Neutrophil (primary cell): ENCODE measurements at regions not wholly inside any gene's neighbourhood (a gene's known extent, or its start where the extent isn't known, plus 50 kb on each side); places are given as distances from the start of the nearest gene placed in this dataset.

Source experiments
- H3K27ac ChIP-seq: fragments of 200-600 bp; sonication (generic); 2 replicates; pipeline ENCODE4 v1.5.1; 2016; ENCODE audit warnings: mild to moderate bottlenecking, moderate library complexity
- H3K27me3 ChIP-seq: fragments of 200-600 bp; sonication (generic); 2 replicates; pipeline ENCODE4 v1.6.0; 2016; ENCODE audit warnings: mild to moderate bottlenecking
- H3K36me3 ChIP-seq: fragments of 200-600 bp; sonication (generic); 2 replicates; pipeline ENCODE4 v1.5.1; 2017
- H3K4me1 ChIP-seq, 2 experiments: fragments of 200-600 bp in 1 of 2; sonication (generic) in 1 of 2; 1 replicate in 1 of 2; 2 replicates in 1 of 2; pipeline versions ENCODE4 v1.5.1 to v1.6.1; 2013 to 2016; ENCODE audit warnings: low read depth in 1 of 2, low read length in 1 of 2, mild to moderate bottlenecking in 1 of 2, moderate library complexity in 1 of 2; ENCODE audit not compliant: control insufficient read depth in 1 of 2, insufficient read depth in 1 of 2
- H3K4me3 ChIP-seq, 2 experiments: fragments of 200-600 bp in 1 of 2; sonication (generic) in 1 of 2; 1 replicate in 1 of 2; 2 replicates in 1 of 2; pipeline ENCODE4 v1.5.1; 2013 to 2016; ENCODE audit warnings: low read depth in 1 of 2, low read length in 1 of 2, mild to moderate bottlenecking in 1 of 2, moderate library complexity in 1 of 2
- H3K9me3 ChIP-seq: fragments of 200-600 bp; sonication (generic); 2 replicates; pipeline ENCODE4 v1.5.1; 2016
- CTCF ChIP-seq: fragments of 200-600 bp; sonication (generic); IDR thresholded peaks from 2 replicates; pipeline ENCODE4 v1.5.1; 2016; ENCODE audit warnings: antibody characterized with exemption

GRCh38 chr7:68205826-68206225 is 1209.2 kb downstream of the TYW1 start:
- Histone ChIP-seq H3K27ac (no peak overlapping the region), H3K27me3 (no peaks in the 10 kb centered on the region), H3K4me3 (no peak overlapping the region), H3K9me3 (no peaks in the 10 kb centered on the region), H3K36me3 (no peaks in the 10 kb centered on the region), H3K4me1 (no peaks in the 10 kb centered on the region)
- TF ChIP-seq CTCF = no peak

- TF ChIP-seq CTCF = no peak
- Histone ChIP-seq H3K36me3 (no peaks in the 10 kb centered on the region), H3K9me3 (no peaks in the 10 kb centered on the region), H3K4me3 (no peak overlapping the region), H3K27me3 (no peaks in the 10 kb centered on the region), H3K4me1 (no peaks in the 10 kb centered on the region), H3K27ac (no peak overlapping the region)
These were observed 1210.4 kb downstream of the TYW1 start for GRCh38 chr7:68206946-68207485.

- Histone ChIP-seq H3K36me3 (no peaks in the 10 kb centered on the region), H3K27ac (no peak overlapping the region), H3K4me3 (no peak overlapping the region), H3K4me1 (no peaks in the 10 kb centered on the region), H3K27me3 (no peaks in the 10 kb centered on the region), H3K9me3 (no peaks in the 10 kb centered on the region)
- TF ChIP-seq CTCF = no peak
These were observed 1211.0 kb downstream of the TYW1 start for GRCh38 chr7:68207676-68208075.

- no peaks in the 10 kb centered on the region for H3K27me3 ChIP-seq
- no peak overlapping the region for H3K27ac ChIP-seq
- no peak for TF ChIP-seq CTCF
- no peaks in the 10 kb centered on the region for H3K9me3 ChIP-seq
- no peaks in the 10 kb centered on the region for H3K4me1 ChIP-seq
- H3K36me3 ChIP-seq = no peaks in the 10 kb centered on the region
- no peak overlapping the region for H3K4me3 ChIP-seq
These were observed 1212.9 kb downstream of the TYW1 start for GRCh38 chr7:68209486-68209885.

- Histone ChIP-seq H3K27ac (no peak overlapping the region), H3K27me3 (no peaks in the 10 kb centered on the region), H3K9me3 (no peaks in the 10 kb centered on the region), H3K4me1 (no peaks in the 10 kb centered on the region), H3K36me3 (no peaks in the 10 kb centered on the region), H3K4me3 (no peak overlapping the region)
- no peak for TF ChIP-seq CTCF
These were observed 1217.2 kb downstream of the TYW1 start for GRCh38 chr7:68213838-68214237.

GRCh38 chr7:68216051-68216450 is 1219.4 kb downstream of the TYW1 start:
- Histone ChIP-seq H3K27me3 (no peaks in the 10 kb centered on the region), H3K4me3 (no peak overlapping the region), H3K4me1 (no peaks in the 10 kb centered on the region), H3K27ac (no peak overlapping the region), H3K9me3 (no peaks in the 10 kb centered on the region), H3K36me3 (no peaks in the 10 kb centered on the region)
- no peak for TF ChIP-seq CTCF
